MM.1S (cell line): ENCODE measurements at regions not wholly inside any gene's neighbourhood (a gene's known extent, or its start where the extent isn't known, plus 50 kb on each side); places are given as distances from the start of the nearest gene placed in this dataset.

ENCODE experiments used
- DNase-seq: peaks from one replicate; pipeline ENCODE4 v3.0.0-alpha.2; 2015
- H2AFZ ChIP-seq: fragments of 300-600 bp; sonication (generic); 2 replicates; pipeline ENCODE4 v1.6.0; 2016; ENCODE audit warnings: antibody characterized with exemption, low read length
- H3F3A ChIP-seq: fragments of 300-600 bp; sonication (generic); 2 replicates; pipeline ENCODE4 v1.6.1; 2016; ENCODE audit warnings: mild to moderate bottlenecking, antibody characterized with exemption, low read length, moderate library complexity, mixed read lengths; ENCODE audit not compliant: insufficient read depth
- H3K27ac ChIP-seq: fragments of 300-600 bp; sonication (generic); 2 replicates; pipeline ENCODE4 v1.5.1; 2016; ENCODE audit warnings: mild to moderate bottlenecking, low read length
- H3K27me3 ChIP-seq: fragments of 300-600 bp; sonication (generic); replicated peaks from 2 replicates; pipeline ENCODE4 v1.6.0; 2016; ENCODE audit warnings: low read length; ENCODE audit not compliant: insufficient read depth
- H3K36me3 ChIP-seq: fragments of 300-600 bp; sonication (generic); replicated peaks from 2 replicates; pipeline ENCODE4 v1.6.1; 2016; ENCODE audit warnings: mild to moderate bottlenecking, low read length, mixed read lengths; ENCODE audit not compliant: insufficient read depth
- H3K4me1 ChIP-seq: fragments of 300-600 bp; sonication (generic); 2 replicates; pipeline ENCODE4 v1.6.1; 2016; ENCODE audit warnings: low read length, mixed read lengths
- H3K4me2 ChIP-seq: fragments of 300-600 bp; sonication (generic); 2 replicates; pipeline ENCODE4 v1.6.0; 2016; ENCODE audit warnings: low read depth, low read length
- H3K4me3 ChIP-seq: fragments of 300-600 bp; sonication (generic); 2 replicates; pipeline ENCODE4 v1.5.1; 2016; ENCODE audit warnings: low read length, mixed read lengths
- H3K79me2 ChIP-seq: fragments of 300-600 bp; sonication (generic); 2 replicates; pipeline ENCODE4 v1.6.1; 2016; ENCODE audit warnings: mixed run types, low read length, mixed read lengths
- H3K9ac ChIP-seq: fragments of 300-600 bp; sonication (generic); 2 replicates; pipeline ENCODE4 v1.6.1; 2016; ENCODE audit warnings: low read length, mixed read lengths
- H3K9me2 ChIP-seq: fragments of 300-600 bp; sonication (generic); replicated peaks from 2 replicates; pipeline ENCODE4 v1.6.1; 2016; ENCODE audit warnings: mild to moderate bottlenecking, low read length, mixed read lengths; ENCODE audit not compliant: insufficient read depth
- H3K9me3 ChIP-seq: fragments of 300-600 bp; sonication (generic); replicated peaks from 2 replicates; pipeline ENCODE4 v1.6.1; 2016; ENCODE audit warnings: mild to moderate bottlenecking, low read length, mixed read lengths; ENCODE audit not compliant: insufficient read depth
- H4K20me1 ChIP-seq: fragments of 300-600 bp; sonication (generic); 2 replicates; pipeline ENCODE4 v1.6.1; 2016; ENCODE audit warnings: mild to moderate bottlenecking, low read length, moderate library complexity, mixed read lengths; ENCODE audit not compliant: insufficient read depth
- EZH2 ChIP-seq: fragments of 300-600 bp; sonication (generic); optimal IDR thresholded peaks from 2 replicates; pipeline ENCODE3; 2017; ENCODE audit warnings: low read depth, mild to moderate bottlenecking, antibody characterized with exemption, low read length, mixed read lengths
- EZH2phosphoT487 ChIP-seq: fragments of 300-600 bp; sonication (generic); IDR thresholded peaks from 2 replicates; pipeline ENCODE4 v1.6.1; 2018; ENCODE audit warnings: antibody characterized with exemption, low read length
- TF ChIP-seq, protein P1 (sequence below): fragments of 300-600 bp; sonication (generic); IDR thresholded peaks from 2 replicates; pipeline ENCODE4 v1.5.1; 2016; ENCODE audit warnings: antibody characterized with exemption, low read length, mixed read lengths

DNA sequence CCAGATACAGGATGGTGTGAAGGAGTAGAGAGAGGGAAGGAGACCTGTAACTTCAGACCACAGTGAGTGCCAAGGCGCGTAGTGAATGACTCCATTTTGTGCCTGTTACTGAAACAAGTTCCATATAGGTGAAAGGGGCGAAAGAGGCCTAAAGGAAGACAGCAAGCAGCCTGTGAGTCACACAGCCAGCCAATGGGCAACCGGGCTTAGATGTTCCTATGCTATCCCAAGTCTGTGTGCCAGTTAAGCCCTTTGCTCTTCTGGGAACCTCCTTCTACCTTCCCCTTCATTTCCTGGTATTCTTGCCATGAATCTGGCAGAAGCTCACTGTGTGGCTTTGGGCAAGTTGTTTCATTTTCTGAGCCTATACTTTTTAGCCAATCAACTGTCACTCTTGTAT lies 161.8 kb upstream of the LDB2 start:
- TF ChIP-seq, protein P1, sequence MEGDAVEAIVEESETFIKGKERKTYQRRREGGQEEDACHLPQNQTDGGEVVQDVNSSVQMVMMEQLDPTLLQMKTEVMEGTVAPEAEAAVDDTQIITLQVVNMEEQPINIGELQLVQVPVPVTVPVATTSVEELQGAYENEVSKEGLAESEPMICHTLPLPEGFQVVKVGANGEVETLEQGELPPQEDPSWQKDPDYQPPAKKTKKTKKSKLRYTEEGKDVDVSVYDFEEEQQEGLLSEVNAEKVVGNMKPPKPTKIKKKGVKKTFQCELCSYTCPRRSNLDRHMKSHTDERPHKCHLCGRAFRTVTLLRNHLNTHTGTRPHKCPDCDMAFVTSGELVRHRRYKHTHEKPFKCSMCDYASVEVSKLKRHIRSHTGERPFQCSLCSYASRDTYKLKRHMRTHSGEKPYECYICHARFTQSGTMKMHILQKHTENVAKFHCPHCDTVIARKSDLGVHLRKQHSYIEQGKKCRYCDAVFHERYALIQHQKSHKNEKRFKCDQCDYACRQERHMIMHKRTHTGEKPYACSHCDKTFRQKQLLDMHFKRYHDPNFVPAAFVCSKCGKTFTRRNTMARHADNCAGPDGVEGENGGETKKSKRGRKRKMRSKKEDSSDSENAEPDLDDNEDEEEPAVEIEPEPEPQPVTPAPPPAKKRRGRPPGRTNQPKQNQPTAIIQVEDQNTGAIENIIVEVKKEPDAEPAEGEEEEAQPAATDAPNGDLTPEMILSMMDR: no peak
- H3K9me2 ChIP-seq: no peaks in the 10 kb centered on the region
- DNase-seq: no peak
- no peaks in the 10 kb centered on the region for H3K36me3 ChIP-seq
- no peaks in the 10 kb centered on the region for H3K27me3 ChIP-seq
- no peak overlapping the region for H3K9ac ChIP-seq
- no peaks in the 10 kb centered on the region for H3F3A ChIP-seq
- H2AFZ ChIP-seq: no peak overlapping the region
- H3K4me3 ChIP-seq: no peak overlapping the region
- no peaks in the 10 kb centered on the region for H3K9me3 ChIP-seq
- no peaks in the 10 kb centered on the region for H3K79me2 ChIP-seq
- no peak overlapping the region for H3K27ac ChIP-seq
- no peak overlapping the region for H3K4me2 ChIP-seq
- no peaks in the 10 kb centered on the region for H3K4me1 ChIP-seq
- H4K20me1 ChIP-seq: no peaks in the 10 kb centered on the region

DNA sequence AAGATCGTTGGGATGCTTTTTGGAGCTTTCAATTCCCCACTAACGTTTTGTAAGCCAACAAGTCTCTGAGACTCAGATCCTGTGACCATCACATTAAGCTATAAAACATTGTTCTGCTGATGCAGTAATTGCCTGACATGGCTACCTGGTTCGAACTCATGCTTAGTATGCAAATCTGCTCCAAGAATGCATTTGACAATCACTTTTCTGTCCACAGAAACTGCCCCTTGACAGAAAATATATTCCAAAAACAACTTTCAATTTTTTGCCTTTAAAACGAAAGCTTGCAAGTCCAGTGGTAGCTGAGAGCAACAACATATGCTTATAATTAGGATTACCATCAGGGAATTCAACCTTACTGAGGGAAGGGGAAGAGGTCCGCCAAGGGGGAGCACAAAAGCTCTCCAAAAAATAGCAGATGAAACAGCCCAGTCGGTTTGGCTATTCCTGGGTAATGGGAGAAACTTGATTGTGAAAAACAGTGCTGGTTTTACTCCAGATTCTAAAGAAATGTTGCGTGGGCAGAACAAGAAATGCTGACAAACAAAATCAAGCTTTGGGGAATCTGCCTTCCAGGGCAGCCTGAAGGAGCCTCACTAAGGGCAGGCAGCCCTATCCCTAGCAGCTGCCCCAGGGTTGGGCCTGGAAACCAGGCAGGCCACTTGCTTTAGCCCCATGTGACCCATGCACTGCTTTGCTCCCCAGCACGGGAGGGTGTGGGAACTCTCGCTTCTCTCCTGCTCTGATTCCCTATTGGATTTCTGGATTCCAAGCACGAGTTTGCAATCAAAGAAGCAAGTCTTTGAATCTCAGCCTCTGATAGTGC lies 160.7 kb upstream of the LDB2 start:
- H3K9ac ChIP-seq: no peak overlapping the region
- no peaks in the 10 kb centered on the region for H3K4me1 ChIP-seq
- no peaks in the 10 kb centered on the region for H3K27me3 ChIP-seq
- H3K4me3 ChIP-seq: no peak overlapping the region
- H3K9me3 ChIP-seq: no peaks in the 10 kb centered on the region
- no peaks in the 10 kb centered on the region for H4K20me1 ChIP-seq
- H3K36me3 ChIP-seq: no peaks in the 10 kb centered on the region
- no peaks in the 10 kb centered on the region for H3K9me2 ChIP-seq
- no peak overlapping the region for H3K27ac ChIP-seq
- no peaks in the 10 kb centered on the region for H3F3A ChIP-seq
- no peak for DNase-seq
- TF ChIP-seq, protein P1: no peak
- TF ChIP-seq EZH2 (no peak), EZH2phosphoT487 (no peak)
- 0 out of 2 replicates have a peak overlapping the region, but pooled peaks have one; percentile 5 for H2AFZ ChIP-seq
- no peaks in the 10 kb centered on the region for H3K79me2 ChIP-seq
- no peak overlapping the region for H3K4me2 ChIP-seq

DNA sequence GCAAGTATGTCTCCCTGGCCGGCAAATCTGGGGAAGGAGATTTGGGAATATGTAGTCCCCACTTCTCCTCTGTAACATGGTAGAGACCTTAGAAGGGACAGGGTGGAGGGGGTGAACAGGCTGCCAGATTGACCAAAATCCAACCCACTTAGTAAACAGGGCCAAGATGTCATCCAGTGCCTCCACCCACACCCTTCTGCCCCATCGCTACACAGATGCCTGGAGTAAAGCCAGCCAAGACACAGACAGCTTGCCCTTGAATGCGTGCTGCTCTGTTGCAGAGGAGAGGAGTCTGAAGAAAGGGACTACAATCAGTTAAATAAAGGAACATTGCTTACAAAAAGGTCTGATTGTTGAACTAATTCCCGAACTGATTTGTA lies 160.1 kb upstream of the LDB2 start:
- Histone ChIP-seq H3K9me2 (no peaks in the 10 kb centered on the region), H3K9ac (no peak overlapping the region), H3K4me3 (no peak overlapping the region), H3K27ac (no peak overlapping the region), H3K27me3 (no peaks in the 10 kb centered on the region), H3K4me1 (no peaks in the 10 kb centered on the region), H3K9me3 (no peaks in the 10 kb centered on the region), H3F3A (no peaks in the 10 kb centered on the region), H2AFZ (0 out of 2 replicates have a peak overlapping the region, but pooled peaks have one; percentile 5), H3K36me3 (no peaks in the 10 kb centered on the region), H4K20me1 (no peaks in the 10 kb centered on the region), H3K4me2 (no peak overlapping the region), H3K79me2 (no peaks in the 10 kb centered on the region)
- DNase-seq: no peak
- TF ChIP-seq EZH2phosphoT487: no peak
- TF ChIP-seq, protein P1: no peak
- TF ChIP-seq EZH2: no peak
